NCI-H226 (cell line): ENCODE measurements at regions not wholly inside any gene's neighbourhood (a gene's known extent, or its start where the extent isn't known, plus 50 kb on each side); places are given as distances from the start of the nearest gene placed in this dataset.

Experiments used
- DNase-seq: peaks from one replicate; pipeline ENCODE4 v3.0.0-alpha.2; 2015

DNA sequence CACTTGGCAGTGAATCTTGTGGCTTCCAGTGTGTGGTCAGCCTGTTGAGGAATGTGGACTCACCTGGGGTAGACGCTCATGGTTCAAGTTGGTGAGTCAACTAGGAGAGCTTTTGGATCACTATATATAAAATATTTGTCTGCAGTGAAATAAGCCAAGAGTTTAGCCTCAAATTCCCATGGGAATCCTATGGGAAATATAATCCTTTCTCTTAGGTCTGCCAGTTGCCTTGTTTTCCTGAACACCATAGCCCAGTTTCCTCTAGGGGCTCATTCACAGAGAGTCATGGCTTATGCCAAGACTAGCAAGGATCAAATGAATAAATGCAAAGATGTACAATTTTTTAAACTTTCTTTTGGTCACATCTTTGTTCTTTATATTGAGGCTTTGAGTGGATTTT is 100.1 kb upstream of the NPHP3 start:
- DNase-seq, result no peak

DNA sequence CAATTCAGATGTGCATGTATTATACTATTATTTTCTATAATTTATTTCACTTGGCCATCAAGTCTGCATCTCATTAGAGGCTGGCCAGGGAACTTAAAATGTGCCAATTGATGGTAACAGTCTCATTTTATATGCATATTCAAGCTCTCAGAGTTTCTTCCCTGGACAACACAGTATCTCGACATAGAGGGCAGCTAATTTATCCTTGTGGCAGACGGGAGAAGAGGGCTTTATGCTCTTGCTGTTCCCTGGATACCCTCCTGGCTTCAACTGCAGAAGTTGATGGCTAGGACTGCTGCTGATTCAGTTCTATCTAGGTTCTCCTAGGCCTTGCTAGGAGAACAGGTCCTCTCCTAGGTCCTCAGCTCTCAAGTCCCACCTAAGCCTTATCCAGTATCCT is 99.1 kb upstream of the NPHP3 start:
- DNase-seq, result no peak

DNA sequence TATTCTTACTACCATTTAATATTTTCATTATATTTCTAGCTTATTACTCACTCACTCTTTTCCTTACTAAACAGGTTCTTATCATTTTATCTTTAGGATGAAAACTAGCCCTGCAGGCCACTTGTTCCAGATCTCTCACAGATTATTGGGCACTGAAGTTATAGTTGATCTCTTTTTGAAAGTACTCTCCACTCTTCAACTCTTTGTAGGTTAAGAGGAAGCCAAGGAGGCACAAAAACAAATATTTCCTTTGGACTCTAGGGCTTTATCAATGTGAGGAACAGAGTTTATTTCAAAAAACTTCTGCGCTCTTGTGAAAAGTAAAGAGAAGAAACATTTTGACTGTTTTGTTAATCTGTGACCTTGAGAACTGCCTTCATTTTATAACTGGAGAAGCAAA is 96.0 kb upstream of the NPHP3 start:
- no peak for DNase-seq

DNA sequence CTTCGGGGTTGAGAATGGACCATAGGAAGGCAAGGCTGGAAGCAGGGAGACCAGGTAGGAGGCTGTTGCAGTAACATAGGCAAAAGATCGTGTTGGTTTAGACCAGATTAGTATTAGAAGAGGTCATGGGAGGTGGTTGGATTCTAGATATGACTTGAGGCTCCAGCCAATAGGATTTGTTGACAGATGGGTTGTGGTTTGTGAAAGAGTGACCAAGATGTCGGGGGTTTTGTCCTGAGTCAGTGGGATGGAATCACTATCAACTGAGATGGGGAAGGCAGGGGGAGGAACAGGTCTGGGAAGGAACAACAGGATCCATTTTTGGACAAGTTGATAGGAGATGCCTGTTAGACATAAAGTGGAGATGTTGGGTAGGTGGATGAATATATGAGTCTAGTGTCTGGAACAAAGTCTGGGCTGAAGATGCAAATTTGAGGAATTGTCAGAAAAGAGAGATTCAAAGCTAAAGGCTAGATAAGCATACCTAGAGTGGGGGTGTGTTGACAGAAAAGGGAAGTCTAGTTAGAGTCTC is 95.5 kb upstream of the NPHP3 start:
- no peak for DNase-seq

DNA sequence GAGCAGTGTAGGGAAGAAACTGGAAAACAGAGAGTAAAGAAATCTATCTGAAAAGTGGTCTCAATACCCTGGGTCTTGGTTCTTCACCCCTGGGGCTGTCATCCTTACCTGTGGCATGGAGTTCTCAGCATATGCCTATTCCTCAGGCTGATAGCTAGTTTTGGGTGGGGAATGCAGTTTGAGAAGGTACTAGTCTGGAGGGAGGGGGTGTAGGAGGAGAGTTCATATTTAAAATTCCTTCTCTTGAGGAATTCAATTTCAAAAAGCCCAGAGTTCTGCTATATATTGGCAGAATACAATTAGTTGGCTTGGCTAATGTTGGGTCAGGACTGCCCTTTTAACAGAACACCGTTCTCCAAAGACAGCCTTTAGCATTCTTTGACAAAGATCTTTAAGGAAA is 82.9 kb upstream of the NPHP3 start:
- DNase-seq, result no peak

DNA sequence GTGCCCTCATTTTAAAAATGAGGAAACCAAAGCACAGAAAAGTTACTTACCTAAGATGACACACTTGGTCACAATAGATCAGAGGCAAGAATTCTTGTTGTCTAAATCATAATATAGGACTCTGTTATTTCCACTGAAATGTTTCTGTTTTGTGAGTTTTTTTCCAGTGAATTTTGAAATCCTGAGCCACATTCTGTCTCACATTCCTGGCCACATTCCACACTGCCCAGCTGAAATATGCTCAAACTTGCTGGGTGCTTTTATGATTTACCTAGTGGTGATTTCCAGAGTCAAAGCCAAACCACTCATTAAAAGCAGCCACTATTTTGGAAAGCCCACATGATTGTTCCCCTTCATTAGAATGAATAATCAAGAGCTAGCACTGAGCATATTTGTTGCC is 82.3 kb upstream of the NPHP3 start:
- no peak for DNase-seq

DNA sequence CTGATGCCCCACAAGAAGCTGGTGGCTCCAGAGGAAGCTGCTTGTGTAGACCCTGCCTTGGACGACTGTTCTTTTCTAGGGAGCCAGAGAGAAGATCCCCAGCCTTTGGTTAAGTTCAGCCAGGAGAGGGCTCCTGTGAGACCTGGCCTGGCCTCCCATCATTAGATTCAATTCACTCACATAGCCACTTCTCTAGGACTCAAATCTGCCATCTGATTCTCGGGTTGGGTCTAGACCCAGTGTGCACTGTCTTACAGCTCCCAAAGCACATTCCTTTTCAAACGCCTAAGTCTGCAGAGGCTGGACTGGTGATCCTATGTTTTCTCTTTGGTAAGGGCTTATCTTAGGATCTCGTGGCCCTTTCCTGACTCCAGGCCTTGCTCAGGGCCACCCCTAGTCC is 81.7 kb upstream of the NPHP3 start:
- no peak for DNase-seq

DNA sequence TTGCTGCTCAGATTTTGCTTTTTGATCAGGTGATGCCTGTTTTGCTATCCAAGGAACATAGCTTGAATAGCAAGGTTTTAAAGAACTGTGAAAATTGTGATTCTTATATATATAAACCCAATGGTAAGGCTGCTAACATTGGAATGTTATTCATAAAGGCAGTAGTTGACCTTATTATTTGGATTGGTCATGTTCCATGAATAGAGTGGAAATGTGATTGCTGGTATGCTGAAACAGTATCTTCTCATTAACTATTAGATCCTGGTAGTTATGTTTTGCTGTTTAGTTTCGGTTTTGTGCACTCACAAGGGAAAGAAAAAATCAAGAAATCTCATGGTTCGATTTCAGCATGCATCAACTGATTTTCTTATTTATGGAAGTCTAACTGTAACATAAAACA is 78.7 kb upstream of the NPHP3 start:
- no peak for DNase-seq

DNA sequence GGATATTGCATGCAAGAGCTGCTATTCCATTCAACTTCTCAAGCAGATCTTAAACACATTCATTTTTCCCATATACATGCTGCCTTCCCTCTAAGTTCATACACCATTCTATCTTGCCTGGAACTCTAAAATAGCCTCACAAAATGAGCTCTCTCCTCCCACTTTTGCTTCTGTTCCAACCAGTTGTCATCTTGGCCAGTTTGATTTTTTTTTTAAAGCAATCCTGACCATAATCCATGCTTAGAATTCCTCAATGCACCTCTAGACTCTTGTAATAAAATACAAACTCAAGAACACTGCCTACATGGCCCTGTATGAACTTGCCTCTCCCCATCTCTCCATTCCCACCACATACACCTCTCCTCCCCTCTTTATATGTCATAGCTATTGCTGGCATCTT is 68.6 kb upstream of the NPHP3 start:
- no peak for DNase-seq

DNA sequence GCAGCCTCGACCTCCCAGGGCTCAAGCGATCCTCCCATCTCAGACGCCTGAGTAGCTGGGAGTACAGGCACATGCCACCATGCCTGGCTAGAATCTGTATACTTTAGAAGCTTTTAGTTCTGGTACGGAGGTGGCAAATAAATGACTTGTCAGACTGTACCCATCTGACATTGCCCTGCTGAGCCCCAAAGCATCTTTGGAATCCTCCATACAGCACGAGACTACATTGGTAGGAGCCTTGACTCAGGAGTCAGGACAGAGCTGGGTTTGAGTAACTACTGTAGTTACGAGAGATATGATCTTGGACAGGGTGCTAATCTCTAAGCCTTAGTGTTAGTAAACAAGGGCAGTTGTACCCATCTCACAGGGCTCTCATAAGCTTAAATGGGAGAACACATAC is 67.8 kb upstream of the NPHP3 start:
- no peak for DNase-seq

DNA sequence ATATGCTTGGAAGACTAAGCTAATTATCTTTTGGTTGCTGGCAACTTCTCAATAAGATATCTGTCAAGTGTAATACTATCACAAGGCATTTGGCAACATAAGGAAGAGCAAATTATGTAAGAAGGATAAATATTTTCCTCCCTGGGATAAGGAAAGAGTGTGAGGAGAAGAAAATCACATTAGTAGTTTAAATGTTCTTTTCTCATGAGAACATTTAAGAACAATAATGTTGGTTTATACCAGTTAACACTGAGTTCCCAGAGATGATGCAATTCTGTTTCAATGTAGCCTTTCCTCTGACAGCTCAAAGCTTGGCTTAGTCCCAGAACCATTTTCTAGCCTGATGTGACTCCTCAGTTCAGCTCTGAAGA is 66.1 kb upstream of the NPHP3 start:
- peak; percentile 53 for DNase-seq

DNA sequence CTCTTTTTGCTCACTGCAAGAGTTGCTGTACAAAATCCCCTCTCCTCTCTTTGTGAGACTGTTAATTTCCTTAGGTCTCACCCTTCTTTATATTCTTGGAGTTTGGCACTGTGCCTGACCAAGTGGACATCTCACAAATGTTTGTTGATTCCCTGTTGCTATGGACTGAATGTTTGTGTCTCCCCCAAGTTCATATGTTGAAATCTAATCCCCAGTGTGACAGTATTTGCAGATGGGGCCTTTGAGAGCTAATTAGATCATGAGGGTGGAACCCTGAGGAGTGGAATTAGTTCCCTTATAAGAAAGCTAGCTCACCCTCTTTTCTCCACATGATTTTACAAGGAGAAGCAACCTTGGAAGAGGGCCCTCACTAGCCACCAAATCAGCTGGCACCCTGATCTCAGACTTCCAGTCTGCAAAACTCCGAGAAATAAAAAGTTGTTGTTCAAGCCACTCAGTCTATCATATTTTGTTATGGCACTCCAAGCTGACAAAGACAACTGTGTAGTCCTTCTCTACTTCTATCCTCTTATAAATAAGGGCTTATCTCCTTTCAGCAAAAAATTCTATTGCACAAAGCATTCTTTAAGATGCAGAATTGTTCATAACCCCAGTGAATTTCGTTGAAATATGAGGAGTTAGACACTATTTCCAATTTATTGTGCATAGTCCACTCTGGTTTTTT is 65.5 kb upstream of the NPHP3 start:
- DNase-seq, result peak; percentile 3

DNA sequence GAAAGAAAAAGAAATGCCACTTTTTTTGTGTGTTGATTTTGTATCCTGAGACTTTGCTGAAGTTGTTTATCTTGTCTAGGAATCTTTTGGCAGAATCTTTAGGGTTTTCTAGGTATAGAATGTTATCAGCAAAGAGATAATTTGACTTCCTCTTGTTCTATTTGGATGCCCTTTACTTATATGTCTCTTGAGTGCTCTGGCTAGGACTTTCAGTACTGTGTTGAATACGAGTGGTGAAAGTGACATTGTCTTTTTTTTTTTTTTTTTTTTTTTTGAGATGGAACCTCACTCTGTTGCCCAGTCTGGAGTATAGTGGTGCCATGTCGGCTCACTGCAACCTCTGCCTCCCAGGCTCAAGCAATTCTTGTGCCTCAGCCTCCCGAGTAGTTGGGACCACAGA is 64.7 kb upstream of the NPHP3 start:
- no peak for DNase-seq

DNA sequence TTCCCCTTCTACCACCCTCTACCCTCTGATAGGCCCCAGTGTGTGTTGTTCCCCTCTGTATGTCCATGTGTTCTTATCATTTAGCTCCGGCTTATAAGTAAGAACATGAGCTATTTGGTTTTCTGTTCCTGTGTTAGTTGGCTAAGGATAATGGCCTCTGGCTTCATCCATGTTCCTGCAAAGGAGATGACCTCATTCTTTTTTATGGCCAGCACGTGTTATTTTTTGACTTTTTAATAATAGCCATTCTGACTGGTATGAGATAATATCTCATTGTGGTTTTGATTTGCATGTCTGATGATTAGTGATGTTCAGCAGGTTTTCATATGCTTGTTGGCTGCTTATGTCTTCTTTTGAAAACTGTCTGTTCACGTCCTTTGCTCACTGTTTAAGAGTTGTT is 63.1 kb upstream of the NPHP3 start:
- DNase-seq, result no peak

DNA sequence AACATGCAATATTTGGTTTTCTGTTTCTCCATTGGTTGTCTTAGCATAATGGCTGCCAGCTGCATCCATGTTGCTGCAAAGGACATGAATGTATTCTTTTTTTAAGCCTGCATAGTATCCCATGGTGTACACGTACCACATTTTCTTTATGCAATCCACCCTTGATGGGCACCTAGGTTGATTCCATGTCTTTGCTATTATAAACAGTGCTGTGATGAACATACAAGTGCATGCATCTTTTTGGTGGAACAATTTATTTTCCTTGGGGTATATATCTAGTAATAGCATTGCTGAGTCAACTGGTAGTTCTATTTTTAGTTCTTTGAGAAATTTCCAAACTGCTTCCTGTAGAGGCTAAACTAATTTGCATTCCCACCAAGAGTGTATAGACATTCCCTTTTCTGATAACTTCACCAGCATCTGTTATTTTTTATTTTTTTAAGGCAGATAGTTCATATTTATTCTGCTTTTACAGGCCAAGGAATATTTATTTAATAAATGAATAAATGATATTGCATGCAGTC is 62.4 kb upstream of the NPHP3 start:
- no peak for DNase-seq

DNA sequence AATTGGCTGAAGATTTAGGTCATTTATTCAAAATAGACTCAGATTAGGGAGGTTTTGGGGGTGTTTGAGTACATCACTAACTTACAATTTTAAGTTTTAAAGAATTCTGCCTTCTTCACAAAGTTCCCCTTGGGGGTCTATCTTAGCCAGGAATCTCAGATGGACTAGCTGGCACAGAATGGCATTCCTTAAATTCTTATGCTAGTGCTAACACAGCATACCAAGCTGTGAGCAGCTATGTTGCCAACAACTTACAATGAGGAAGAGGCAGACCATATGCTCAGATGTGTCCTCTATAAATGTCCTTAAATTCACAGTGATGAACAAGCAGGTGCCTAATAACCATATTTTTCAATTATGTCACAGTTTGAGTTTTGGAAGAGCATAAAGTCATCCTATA is 60.9 kb upstream of the NPHP3 start:
- DNase-seq, result peak; percentile 45

DNA sequence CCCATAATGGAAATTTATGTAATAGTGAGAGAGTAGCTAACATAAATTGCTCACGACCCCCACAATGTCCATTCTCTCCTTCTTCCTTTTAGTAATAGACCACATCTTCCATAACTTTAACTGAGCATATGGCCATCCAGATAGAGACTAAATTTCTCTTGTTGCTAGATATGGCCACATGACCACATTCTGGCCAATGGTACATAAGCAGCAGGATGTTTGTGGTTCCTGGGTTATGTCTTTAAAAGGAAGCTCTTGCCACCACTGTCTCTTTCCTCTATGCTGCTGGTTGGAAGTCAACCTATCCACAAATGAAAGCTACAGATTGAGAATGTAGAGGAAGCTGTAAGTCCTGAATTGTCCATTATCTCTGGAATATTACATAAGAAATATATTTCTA is 59.7 kb upstream of the NPHP3 start:
- DNase-seq, result no peak

DNA sequence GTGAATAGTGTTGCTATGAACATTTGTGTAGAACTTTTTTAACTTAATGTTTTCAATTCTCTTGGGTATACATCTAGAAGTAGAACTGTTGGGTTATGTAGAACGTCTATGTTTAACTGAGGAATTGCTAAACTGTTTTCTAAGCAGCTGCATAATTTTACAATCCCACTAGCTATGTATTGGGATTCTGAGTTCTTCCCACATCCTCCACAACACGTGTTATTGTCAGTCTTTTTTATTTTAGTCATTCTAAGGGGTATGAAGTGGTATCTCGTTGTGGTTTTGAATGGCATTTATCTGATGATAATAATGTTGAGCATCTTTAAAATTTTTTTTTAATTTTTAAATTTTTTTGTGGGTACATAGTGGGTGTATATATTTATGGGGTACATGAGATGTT is 55.0 kb upstream of the NPHP3 start:
- DNase-seq, result no peak

DNA sequence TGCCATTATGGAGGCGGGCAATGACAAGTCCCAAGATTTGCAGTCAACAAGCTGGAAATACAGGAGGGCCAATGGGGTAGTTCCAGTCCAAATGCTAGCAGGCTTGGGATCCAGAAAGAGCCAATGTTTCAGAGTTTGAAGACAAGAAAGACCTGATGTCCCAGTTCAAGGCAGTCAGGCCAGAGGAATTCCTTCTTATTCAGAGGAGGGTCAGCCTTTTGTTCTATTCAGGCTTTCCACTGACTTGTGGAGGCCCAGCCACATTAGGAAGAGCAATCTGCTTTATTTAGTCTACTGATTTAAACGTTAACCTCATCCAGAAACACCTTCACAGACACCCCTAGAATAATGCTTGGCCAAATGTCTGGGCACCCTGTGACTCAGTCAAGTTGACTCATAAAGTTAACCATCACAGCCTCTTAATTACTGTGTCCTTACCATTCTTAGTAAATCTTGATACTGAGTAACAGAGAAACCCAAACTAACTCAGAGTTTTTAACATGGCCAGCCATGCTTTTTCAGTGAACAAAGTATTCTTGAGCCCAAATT is 50.9 kb upstream of the NPHP3 start:
- no peak for DNase-seq

DNA sequence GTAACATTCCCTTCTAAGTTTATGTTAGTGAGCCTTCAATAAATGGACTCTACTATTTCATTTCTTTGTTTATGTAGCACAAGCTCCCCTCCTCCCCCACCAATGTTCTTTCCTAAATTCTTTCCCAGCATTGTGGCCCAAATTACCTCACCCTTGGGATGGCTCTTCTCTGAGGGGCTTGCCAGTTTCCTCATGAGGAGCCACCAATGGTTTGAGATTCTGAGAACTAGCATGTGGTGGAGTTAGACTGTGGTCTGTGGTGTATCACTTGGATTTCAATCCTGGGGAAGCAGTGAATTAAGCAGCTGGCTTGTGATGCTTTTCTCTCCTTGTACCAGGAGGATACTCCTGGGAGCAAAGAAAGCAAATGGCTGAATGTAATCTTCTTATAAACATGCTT is 50.0 kb upstream of the NPHP3 start:
- no peak for DNase-seq
